ELR (cell line): ENCODE measurements at regions not wholly inside any gene's neighbourhood (a gene's known extent, or its start where the extent isn't known, plus 50 kb on each side); places are given as distances from the start of the nearest gene placed in this dataset.

Experiments
- DNase-seq: peaks from one replicate; pipeline ENCODE4 v3.0.0-alpha.2; 2015; ENCODE audit warnings: low read depth

DNA sequence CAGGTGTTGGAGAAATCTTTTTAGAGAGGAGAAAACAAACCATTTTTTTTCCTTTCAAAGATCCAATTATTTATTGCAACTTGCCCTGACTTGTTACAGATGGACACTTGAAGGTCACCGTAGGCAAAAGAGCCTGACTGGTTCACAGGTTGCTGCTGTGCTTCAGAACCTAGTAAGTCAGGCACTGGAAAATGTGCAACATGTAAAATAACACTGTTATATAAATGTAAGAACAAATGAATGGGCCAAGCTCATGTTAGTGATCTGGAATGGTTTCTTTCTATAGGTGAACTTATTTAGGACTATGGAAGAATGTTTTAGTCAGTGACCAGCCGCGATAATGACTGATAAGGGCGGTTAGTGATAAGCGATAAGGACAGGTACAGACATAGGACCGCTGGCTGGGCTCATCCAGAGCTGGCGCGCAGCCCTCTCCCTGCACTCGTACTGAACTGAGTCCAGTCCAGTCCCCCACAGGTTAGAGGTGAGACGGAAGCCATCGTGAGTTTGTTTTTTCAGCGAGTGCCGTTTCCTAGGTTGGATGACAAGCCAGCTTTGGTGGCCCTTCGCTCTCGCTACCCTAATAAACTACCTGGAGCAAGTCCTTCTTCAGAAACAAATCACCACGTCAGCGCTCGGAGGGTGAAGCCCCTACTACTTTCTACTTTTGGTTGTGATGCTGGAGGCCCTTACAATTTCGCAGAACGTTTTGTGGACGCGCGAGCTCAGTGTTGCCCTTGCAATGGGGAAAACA lies 94.4 kb upstream of the PRDM1 start:
- DNase-seq: peak; percentile 24

DNA sequence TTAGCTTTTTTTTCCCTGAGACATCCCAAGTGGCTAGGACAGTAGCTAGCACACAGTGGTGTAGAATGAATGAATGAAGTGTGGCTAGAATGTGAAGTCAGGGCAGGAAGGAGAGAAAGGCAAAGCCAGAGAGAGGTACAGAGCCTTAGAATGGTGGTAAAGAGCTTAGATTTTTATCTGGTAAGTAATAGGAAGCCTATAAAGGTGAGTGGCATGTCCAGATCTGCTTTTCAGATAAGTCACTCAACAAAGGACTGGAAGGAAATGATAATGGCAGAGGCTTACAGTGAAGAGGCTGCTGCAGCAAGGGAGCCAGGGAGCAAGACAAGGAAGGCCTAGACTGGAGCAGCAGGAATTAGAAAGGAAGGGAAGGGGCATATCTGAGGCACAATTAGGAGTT lies 96.0 kb upstream of the PRDM1 start:
- no peak for DNase-seq

- no peak for DNase-seq
Observed at GRCh38 chr6:105988812-105989577, 97.1 kb upstream of the PRDM1 start.

- no peak for DNase-seq
Observed at GRCh38 chr6:105988321-105988720, 97.8 kb upstream of the PRDM1 start.

DNA sequence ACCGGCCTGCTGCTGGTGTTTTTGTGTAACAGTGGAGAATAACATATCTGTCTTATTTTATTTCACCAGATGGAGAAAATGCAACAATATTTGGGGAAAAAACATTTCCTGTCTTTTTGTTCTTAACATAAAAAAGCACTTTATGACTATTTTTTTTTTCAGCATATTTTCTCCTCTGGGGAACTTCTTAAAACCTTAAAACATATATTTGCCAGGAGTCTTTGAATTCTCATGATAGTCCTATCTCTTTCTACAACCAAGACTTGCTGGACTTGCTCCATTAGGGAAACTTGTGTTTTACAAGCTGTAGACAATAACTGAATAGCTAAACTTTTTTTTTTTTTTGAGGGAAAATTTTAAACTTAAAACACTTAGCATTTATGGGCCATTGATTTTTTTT lies 98.6 kb upstream of the PRDM1 start:
- DNase-seq: no peak

GRCh38 chr6:105986998-105987397 lies 99.1 kb upstream of the PRDM1 start:
- no peak for DNase-seq

DNA sequence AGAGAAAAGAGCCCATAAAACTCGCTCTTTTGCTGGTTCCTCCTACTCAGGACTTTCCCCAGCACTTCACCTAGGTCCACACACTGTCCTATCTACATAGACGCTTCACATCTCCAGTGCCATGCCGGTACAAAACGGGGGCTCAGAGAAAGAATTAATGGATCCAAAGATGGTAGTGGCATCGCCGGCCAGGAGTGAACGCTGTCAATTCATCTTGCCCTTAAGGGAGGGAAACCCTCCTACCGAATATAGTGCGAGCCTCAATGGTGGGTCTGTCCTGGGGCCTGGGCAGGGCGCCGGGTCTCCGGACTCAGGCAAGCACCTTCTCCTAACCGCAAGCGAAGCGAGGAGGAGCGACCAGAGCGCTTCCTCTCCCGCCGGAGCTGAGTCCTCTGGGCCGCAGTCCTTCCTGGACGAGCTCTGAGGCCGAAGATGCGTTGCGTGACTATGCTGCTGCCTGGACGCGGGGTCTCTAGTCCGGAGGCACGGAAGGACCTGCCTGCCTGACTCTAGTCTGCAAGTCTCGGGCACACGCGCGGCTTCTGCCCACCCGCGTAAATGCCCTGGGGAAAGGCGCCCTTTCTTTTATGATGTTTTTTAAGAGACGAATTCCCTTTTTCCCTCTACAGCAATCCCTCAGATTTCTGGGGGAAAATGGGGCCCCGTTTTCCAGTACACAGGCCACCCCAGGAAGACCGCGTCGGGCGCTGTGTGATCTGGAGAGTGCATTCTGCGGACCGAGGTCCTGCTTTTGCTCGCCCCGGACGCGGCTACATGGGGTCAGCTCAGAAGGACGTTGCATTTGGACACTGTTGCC lies 100.1 kb upstream of the PRDM1 start:
- DNase-seq: no peak

DNA sequence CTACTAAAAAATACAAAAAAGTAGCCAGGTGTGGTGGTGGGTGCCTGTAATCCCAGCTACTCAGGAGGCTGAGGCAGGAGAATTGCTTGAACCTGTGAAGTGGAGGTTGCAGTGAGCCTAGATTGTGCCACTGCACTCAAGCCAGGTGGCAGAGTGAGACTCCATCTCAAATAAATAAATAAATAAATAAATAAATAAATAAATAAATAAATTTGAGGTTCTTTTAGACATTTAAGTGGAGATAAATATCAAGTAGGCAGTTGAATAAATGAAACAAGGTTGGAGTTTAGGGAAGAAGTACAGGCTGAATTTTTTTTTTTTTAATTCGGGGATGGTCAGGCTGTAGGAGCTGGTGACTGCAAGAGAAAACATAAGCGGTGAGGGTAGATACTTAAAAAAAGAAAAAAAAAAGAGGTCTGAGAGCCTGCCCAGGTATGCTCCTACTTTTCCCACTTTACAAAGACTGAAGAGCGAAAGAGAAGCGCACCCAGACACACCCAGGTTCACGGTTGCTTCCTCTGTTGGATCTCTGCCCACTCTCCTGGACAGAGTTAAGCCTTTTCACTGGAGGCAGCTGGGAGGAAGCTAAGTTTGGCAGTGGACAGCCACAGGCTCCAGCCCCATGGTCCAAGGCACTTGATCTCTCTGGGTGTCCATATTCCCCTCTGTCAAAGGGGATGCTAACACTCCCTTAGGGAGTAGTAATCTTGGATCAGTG lies 100.9 kb upstream of the PRDM1 start:
- DNase-seq: no peak

DNA sequence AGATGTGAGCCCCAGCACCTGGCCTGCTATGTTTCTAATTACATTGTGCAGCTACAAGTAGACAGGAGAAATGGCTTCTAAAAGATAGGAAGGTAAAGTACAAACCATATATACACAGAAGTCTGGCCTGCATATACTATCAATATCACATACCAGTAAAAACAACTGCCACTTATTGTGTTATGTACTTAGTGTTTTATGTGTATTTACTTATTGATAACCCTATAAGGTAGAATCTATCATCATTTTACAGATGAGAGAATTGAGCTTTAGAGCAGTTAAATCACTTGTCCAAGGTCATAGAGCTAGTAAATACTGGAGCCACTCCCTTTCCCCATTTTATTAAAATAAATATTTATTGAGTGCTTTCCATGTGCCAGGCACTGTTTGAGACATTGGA lies 102.4 kb upstream of the PRDM1 start:
- no peak for DNase-seq

DNA sequence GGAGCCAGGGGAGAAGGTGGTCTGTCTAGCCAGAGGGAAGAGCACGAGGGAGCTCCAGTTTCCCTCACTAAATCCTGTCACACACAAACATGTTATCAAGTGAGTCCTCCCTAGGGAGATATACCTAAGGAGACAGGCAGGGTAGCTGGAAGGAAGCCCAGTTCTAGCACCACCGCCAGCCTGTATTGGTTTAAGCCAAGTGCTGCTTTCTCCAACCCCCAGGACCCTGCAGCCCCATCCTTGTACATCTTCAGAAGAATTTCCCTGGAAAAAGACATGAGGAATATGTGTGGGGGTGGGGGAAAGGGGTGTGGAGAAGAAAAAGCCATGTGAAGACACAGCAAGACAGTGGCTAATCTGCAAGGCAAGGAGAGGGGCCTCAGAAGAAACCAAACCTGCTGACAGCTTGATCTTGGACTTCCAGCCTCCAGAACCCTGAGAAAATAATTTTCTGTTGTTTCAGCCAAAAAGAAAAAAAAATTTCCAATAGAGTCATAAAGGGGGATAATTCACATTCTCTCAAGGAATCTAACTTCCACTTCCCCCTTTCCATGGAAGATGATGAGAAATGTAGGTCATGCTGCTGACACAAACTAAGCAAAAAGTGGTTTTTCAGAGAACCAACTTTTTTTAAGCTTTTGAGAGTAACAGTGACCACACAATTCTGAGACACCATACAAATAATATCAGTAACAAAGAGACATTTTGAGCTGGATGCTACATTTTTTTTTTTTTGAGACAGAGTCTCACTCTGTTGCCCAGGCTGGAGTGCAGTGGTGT lies 103.2 kb upstream of the PRDM1 start:
- DNase-seq: no peak

GRCh38 chr6:105981888-105982358 lies 104.2 kb upstream of the PRDM1 start:
- DNase-seq: no peak

DNA sequence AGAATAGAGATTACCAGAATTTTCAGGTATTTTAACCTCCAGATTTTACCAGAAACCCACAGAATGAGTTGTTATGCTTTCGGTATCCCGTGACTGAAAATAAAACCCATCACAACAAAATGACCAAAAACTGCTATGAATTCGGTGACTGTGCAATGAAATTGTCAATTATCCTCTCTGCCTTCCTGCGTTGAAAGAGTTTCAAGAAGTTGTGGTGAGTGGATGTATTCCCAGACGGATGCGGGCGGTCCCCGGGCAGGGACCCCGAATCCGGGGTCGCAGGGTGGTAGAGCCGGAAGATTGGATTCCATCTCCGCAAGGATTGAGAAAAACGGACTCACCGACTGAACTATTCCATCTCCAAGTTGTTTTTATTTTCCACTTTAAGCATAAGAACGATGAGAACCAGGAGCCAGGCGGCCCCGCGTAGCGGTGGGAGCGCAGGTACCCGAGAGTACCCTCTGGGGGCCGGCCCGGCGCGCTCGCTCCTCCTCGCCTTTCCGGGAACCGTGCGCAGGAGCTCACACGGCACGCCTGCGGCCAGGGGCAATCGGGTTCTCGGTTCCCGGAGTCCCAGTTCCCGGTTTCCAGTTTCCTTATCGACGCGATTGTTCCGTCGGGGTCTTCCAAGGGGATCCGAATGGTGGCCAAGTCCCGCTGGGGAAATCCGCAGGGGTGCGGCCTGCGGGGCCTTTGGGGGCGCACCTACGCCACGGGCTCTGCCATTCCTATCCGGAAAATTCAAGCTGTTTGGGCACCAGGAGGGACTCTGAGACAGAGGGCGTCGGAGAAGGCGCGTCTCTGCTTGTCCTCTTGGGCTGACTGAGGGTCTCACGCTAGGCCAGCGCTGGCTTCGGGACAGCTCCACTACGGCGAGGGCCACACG lies 104.9 kb upstream of the PRDM1 start:
- no peak for DNase-seq

DNA sequence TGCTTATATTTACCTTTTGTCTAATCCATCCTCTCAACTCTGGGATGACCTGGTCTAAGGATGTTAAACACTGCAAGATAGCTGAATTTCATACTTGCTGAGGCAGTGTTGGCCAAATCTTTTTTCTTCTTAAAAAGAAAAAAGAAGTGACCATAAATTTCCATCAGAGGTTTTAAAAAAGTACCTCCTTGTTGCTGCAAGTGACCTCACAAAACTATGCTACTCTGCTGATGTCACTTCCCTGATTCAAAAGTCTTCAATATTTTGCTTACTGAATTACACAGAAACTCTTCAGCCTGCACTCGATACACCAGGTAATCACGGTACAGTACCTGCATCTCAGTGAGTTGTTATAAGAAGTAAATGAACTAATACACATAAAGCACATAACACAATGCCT lies 107.2 kb upstream of the PRDM1 start:
- no peak for DNase-seq

DNA sequence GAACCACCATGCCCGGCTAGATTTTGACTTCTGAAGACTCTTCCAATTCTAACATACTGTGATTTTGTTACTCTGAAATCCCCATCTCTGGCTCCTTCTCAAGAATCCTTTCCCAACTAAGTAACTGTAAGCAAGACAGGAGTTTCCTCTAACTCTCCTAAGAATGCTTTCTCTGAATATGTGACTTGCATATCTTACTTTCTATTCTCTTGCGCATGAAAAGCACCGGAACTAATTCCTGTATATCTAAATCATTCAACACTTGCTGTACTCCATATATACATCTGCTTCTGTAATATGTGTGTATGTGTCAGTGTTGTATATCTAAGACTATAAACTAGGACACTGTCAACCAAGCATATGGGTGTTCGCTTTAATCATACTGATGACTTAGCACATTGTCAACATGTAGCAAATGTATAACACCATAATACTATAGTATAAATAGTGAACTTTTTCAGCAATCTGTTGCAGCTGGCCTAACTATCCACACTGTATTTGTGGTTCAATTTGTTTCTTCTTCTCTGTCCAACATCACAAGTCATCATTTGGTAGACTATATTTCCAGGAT lies 108.1 kb upstream of the PRDM1 start:
- no peak for DNase-seq

DNA sequence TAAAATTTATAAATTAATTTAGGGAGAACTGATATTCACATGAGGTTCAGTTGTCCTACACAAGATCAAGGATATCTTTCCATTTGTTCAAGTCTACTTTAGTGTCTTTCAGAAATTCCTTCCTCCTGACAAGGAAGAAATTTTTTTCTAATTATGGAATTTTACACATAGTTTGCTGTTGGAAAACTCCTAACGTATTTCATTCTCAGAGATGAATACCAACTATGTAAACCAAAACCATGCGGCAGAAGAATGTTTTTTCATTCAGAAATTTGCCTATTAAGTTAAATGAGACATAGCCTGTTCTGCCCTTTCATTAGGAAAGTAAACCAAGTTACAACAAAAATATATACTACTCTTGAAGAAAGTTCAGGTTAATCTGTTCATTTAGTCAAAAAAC lies 111.2 kb upstream of the PRDM1 start:
- no peak for DNase-seq

- DNase-seq: no peak
Observed at GRCh38 chr6:105972440-105972839, 113.7 kb upstream of the PRDM1 start.

GRCh38 chr6:105968603-105969333 lies 117.4 kb upstream of the PRDM1 start:
- DNase-seq: no peak

DNA sequence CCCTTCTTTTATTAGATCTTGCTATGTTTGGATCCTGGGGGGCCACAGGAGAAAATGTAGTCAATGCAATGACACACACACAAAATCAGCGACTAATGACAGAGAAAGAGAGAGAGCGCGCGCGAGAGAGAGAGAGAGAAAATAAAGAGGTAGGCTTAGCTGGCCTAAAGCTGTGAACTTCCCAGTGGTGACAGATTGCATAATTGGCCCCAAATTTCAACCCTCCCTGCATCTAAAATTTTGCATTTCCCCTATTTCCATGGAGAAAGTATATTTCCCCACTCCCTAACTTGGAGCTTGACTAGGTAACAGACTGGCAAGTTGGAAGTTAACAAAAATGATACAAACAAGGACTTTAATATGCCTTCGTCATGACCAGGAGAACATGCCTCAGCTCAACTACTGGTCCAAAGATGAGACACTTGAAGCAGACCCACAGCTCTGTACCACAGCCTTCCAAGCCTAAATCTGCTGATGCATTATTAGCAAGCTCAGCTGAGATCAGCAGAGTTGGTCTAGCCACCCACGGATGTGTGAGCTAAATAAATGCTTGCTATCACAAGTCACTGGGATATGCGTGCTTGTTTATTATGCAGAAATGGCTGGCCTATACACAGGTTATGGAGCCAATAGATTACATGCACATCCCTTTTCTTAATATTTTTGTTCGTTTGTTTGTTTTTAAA lies 118.1 kb upstream of the PRDM1 start:
- no peak for DNase-seq

DNA sequence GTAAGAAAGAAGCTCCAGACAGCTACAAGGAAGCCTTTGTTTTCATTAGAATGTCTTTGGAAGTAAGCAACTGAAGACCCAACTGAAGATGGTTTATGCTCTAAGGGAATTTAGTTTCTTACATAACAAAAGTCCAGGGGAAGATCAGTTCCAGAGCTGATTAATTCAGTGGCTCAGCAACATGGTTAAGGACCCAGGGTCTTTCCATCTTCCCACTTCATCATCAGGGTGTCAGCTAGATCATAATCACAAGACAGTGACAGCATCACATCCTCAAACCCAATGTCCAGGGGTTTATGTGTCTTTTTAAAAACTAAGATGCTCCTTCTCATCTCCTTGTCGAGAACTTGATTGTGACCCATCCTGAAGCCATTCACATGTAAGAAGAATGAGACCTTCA lies 119.7 kb upstream of the PRDM1 start:
- no peak for DNase-seq
